Type B pancreatic cell (in vitro differentiated cells): ENCODE measurements at regions not wholly inside any gene's neighbourhood (a gene's known extent, or its start where the extent isn't known, plus 50 kb on each side); places are given as distances from the start of the nearest gene placed in this dataset.

Experiments used
- DNase-seq: peaks from one replicate; pipeline ENCODE4 v3.0.0; 2021; ENCODE audit warnings: mixed read lengths; ENCODE audit not compliant: unreplicated experiment; ENCODE audit errors: extremely low spot score
- H3K27ac Mint-ChIP-seq: 2 replicates; pipeline ENCODE4 v1.8.0; 2021; ENCODE audit warnings: mild to moderate bottlenecking, mixed read lengths
- H3K27me3 Mint-ChIP-seq: 2 replicates; pipeline ENCODE4 v1.8.0; 2021; ENCODE audit warnings: mixed read lengths
- H3K36me3 Mint-ChIP-seq: 2 replicates; pipeline ENCODE4 v1.8.0; 2021; ENCODE audit warnings: mixed read lengths
- H3K4me1 Mint-ChIP-seq: one replicate; pipeline ENCODE4 v1.8.0; 2021; ENCODE audit warnings: mixed read lengths; ENCODE audit not compliant: unreplicated experiment
- H3K4me3 Mint-ChIP-seq: 2 replicates; pipeline ENCODE4 v1.8.0; 2021; ENCODE audit warnings: mild to moderate bottlenecking, mixed read lengths
- H3K9me3 Mint-ChIP-seq: 2 replicates; pipeline ENCODE4 v1.8.0; 2021; ENCODE audit warnings: mixed read lengths
- CTCF ChIP-seq: fragments of 200-600 bp; sonication (generic); conservative IDR thresholded peaks from 2 replicates; pipeline ENCODE4 v1.5.0; 2021; ENCODE audit warnings: antibody characterized with exemption, mild to moderate bottlenecking

- Mint-ChIP-seq H3K4me3 (no peak overlapping the region), H3K27me3 (no peaks in the 10 kb centered on the region), H3K36me3 (no peaks in the 10 kb centered on the region), H3K4me1 (no peaks in the 10 kb centered on the region), H3K27ac (no peak overlapping the region), H3K9me3 (peaks cover 4% of the 10 kb centered on the region)
- no peak for TF ChIP-seq CTCF
- no peak for DNase-seq
Measured at GRCh38 chr9:118529624-118530214, 825.5 kb downstream of the TLR4 start.

GRCh38 chr9:118532592-118532991 is 828.4 kb downstream of the TLR4 start:
- peaks cover 4% of the 10 kb centered on the region for H3K9me3 Mint-ChIP-seq
- H3K4me3 Mint-ChIP-seq = no peak overlapping the region
- no peaks in the 10 kb centered on the region for H3K36me3 Mint-ChIP-seq
- H3K27me3 Mint-ChIP-seq = no peaks in the 10 kb centered on the region
- no peak for DNase-seq
- H3K4me1 Mint-ChIP-seq = no peaks in the 10 kb centered on the region
- no peak overlapping the region for H3K27ac Mint-ChIP-seq
- TF ChIP-seq CTCF = no peak

- no peak overlapping the region for H3K4me3 Mint-ChIP-seq
- H3K9me3 Mint-ChIP-seq = peaks cover 4% of the 10 kb centered on the region
- TF ChIP-seq CTCF = no peak
- DNase-seq = no peak
- H3K36me3 Mint-ChIP-seq = no peaks in the 10 kb centered on the region
- no peak overlapping the region for H3K27ac Mint-ChIP-seq
- no peaks in the 10 kb centered on the region for H3K4me1 Mint-ChIP-seq
- H3K27me3 Mint-ChIP-seq = no peaks in the 10 kb centered on the region
Measured at GRCh38 chr9:118533101-118533500, 828.9 kb downstream of the TLR4 start.

GRCh38 chr9:118533850-118534249 is 829.6 kb downstream of the TLR4 start:
- DNase-seq = no peak
- H3K4me3 Mint-ChIP-seq = no peak overlapping the region
- no peaks in the 10 kb centered on the region for H3K36me3 Mint-ChIP-seq
- no peaks in the 10 kb centered on the region for H3K4me1 Mint-ChIP-seq
- TF ChIP-seq CTCF = no peak
- peaks cover 4% of the 10 kb centered on the region for H3K9me3 Mint-ChIP-seq
- no peaks in the 10 kb centered on the region for H3K27me3 Mint-ChIP-seq
- H3K27ac Mint-ChIP-seq = no peak overlapping the region

- DNase-seq = no peak
- TF ChIP-seq CTCF = no peak
- no peak overlapping the region for H3K27ac Mint-ChIP-seq
- no peaks in the 10 kb centered on the region for H3K27me3 Mint-ChIP-seq
- no peaks in the 10 kb centered on the region for H3K9me3 Mint-ChIP-seq
- H3K36me3 Mint-ChIP-seq = no peaks in the 10 kb centered on the region
- H3K4me3 Mint-ChIP-seq = no peak overlapping the region
- no peaks in the 10 kb centered on the region for H3K4me1 Mint-ChIP-seq
Measured at GRCh38 chr9:118536153-118536552, 832.0 kb downstream of the TLR4 start.

- H3K27ac Mint-ChIP-seq = no peak overlapping the region
- no peak for DNase-seq
- no peaks in the 10 kb centered on the region for H3K27me3 Mint-ChIP-seq
- H3K36me3 Mint-ChIP-seq = no peaks in the 10 kb centered on the region
- TF ChIP-seq CTCF = no peak
- no peaks in the 10 kb centered on the region for H3K4me1 Mint-ChIP-seq
- no peak overlapping the region for H3K4me3 Mint-ChIP-seq
- no peaks in the 10 kb centered on the region for H3K9me3 Mint-ChIP-seq
Measured at GRCh38 chr9:118538959-118539358, 830.3 kb downstream of the BRINP1 start.
